Upper lobe of right lung (tissue), 1 donor: ENCODE measurements at regions not wholly inside any gene's neighbourhood (a gene's known extent, or its start where the extent isn't known, plus 50 kb on each side); places are given as distances from the start of the nearest gene placed in this dataset.

Experiments
- ATAC-seq: fragments of 200-7000 bp; cut with Tn5 transposase; one replicate; pipeline ENCODE4 v1.9.1; 2020; ENCODE audit warnings: mild to moderate bottlenecking, moderate library complexity
- DNase-seq: peaks from one replicate; pipeline ENCODE4 v3.0.0-alpha.2; 2020
- H3K27ac ChIP-seq: fragments of 200-600 bp; one replicate; pipeline ENCODE4 v1.8.0; 2022
- H3K27me3 ChIP-seq: fragments of 200-600 bp; one replicate; pipeline ENCODE4 v1.8.0; 2022; ENCODE audit warnings: mild to moderate bottlenecking
- H3K36me3 ChIP-seq: fragments of 200-600 bp; one replicate; pipeline ENCODE4 v1.8.0; 2022
- H3K4me1 ChIP-seq: fragments of 200-600 bp; one replicate; pipeline ENCODE4 v1.8.0; 2022
- H3K4me3 ChIP-seq: fragments of 200-600 bp; one replicate; pipeline ENCODE4 v1.8.0; 2022; ENCODE audit warnings: mild to moderate bottlenecking
- H3K9me3 ChIP-seq: fragments of 200-600 bp; one replicate; pipeline ENCODE4 v1.8.0; 2022
- intact Hi-C: fragments of 100-400 bp; cut with DNase I; formaldehyde crosslinking; loops from one replicate; pipeline ENCODE4 v1.11.0; 2022
- TF ChIP-seq, protein P1 (sequence below): fragments of 200-600 bp; IDR thresholded peaks from one replicate; pipeline ENCODE4 v1.8.0; 2022; ENCODE audit warnings: antibody characterized with exemption
- donor health status: DM: no; HTN: yes; CAD: no; lungs with severe emphysema.

DNA sequence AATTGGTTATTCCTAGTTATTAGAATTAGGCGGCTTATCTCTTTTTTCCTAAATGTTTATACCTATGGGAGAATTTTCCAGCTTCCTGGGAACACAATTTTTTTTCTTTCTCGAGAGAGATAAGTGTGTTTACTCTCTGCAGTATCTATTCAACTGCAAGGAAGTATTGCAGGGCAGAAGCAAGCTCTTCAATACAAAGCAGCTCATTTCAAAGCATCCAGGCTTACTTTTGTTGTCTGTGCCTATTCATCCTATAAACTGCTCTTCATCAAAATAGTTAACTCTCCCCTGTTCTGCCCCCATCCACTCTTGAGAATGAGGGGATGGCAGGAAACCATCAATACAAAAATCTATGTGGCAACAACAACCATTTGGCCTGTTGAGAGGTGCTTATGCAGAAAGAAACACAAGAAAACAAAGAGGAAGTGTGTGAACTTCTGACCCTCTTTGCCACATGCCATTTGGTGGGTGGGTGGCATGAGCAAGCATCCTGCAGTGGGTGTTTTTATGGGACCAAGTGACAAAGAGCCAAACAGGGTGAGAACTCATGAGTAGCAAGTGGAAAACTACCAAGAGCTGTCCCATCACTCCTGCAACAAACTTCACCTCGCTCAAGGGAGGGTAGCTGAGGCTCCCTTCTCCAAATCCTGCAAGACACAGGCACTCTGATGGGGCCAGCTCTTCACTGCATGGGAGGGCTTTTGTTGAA is 50.6 kb upstream of the MRPS6 start:
- no peaks in the 10 kb centered on the region for H3K36me3 ChIP-seq
- H3K27ac ChIP-seq: no peak overlapping the region
- no peak overlapping the region for H3K4me3 ChIP-seq
- DNase-seq (no peak), ATAC-seq (peak; percentile 82)
- intact Hi-C loops: no loop called here
- peaks cover 4% of the 10 kb centered on the region for H3K9me3 ChIP-seq
- H3K27me3 ChIP-seq: no peaks in the 10 kb centered on the region
- TF ChIP-seq, protein P1, sequence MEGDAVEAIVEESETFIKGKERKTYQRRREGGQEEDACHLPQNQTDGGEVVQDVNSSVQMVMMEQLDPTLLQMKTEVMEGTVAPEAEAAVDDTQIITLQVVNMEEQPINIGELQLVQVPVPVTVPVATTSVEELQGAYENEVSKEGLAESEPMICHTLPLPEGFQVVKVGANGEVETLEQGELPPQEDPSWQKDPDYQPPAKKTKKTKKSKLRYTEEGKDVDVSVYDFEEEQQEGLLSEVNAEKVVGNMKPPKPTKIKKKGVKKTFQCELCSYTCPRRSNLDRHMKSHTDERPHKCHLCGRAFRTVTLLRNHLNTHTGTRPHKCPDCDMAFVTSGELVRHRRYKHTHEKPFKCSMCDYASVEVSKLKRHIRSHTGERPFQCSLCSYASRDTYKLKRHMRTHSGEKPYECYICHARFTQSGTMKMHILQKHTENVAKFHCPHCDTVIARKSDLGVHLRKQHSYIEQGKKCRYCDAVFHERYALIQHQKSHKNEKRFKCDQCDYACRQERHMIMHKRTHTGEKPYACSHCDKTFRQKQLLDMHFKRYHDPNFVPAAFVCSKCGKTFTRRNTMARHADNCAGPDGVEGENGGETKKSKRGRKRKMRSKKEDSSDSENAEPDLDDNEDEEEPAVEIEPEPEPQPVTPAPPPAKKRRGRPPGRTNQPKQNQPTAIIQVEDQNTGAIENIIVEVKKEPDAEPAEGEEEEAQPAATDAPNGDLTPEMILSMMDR: no peak
- peaks cover 22% of the 10 kb centered on the region for H3K4me1 ChIP-seq

GRCh38 chr21:34021726-34022125 is 51.7 kb upstream of the MRPS6 start:
- Histone ChIP-seq H3K27ac (no peak overlapping the region), H3K27me3 (no peaks in the 10 kb centered on the region), H3K9me3 (peaks cover 4% of the 10 kb centered on the region), H3K36me3 (no peaks in the 10 kb centered on the region), H3K4me1 (peaks cover 22% of the 10 kb centered on the region), H3K4me3 (no peak overlapping the region)
- intact Hi-C loops: no loop called here
- no peak for DNase-seq
- TF ChIP-seq, protein P1: no peak
- ATAC-seq: no peak

DNA sequence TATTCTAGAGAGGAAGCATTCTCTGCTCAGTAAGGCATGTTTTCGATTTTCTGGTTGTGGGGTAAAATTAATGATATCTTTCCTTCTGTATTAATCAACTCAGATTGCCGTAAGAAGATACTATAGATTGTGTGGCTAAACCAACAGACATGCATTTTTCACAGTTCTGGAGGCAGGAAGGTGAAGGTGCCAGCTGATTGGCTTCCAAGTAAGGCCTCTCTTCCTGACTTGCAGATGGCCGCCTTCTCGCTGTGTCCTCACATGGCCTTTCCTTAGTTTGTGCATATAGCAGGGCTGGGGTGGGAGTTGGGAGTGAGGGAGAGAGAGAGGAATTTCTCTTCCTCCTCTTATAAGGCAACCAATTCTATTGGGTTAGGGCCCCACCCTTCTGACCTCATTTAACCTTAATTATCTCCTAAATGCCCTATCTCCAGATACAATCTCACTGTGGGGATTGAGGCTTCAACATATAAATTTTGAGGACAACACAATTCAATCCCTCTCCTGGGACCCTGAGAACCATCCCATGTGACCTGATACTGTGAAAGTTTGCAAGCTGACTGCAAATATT is 52.3 kb upstream of the MRPS6 start:
- intact Hi-C loops: no loop called here
- no peak for DNase-seq
- TF ChIP-seq, protein P1: no peak
- peaks cover 22% of the 10 kb centered on the region for H3K4me1 ChIP-seq
- H3K27ac ChIP-seq: no peak overlapping the region
- no peak for ATAC-seq
- no peak overlapping the region for H3K4me3 ChIP-seq
- no peaks in the 10 kb centered on the region for H3K27me3 ChIP-seq
- no peaks in the 10 kb centered on the region for H3K36me3 ChIP-seq
- H3K9me3 ChIP-seq: peaks cover 4% of the 10 kb centered on the region

DNA sequence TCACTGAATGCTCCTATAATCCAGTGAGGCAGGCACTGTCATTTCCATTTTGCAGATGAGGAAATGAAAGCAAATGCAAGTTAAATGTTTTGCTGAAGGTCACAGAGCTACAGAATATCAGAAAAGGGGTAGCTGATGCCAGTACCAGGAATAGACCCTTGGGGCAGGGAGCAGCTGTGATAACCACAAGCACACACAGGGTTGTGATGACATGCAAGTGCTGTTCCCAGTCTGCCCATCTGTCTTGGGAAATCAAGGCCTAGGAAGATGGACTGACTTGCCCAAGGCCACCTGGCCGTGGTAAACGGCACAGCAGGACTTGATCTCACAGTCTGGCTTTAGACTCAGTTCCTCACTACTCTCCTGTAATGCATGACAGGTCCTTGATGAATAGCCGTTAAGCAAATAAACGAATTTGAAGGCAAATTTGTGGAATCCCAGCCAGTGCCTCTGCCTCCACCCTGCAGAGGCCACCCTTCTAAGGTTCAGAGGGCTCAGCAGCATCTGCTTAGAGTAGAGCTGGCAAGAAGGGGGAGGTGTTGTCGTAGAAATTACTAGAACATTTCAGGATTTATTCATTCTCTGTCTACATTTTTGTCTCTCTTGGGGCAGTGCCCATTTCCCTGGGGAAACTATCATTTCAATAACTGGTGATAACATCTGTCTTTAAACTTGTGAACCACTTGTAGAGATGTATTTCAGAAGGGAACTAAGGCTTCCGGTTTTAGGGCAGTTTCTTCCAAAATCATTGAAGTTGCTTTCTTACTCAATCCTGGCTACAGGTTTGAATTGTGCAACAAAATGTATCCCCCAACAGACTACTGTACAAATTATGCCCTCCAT is 53.2 kb upstream of the MRPS6 start:
- TF ChIP-seq, protein P1: no peak
- Histone ChIP-seq H3K36me3 (no peaks in the 10 kb centered on the region), H3K27ac (no peak overlapping the region), H3K4me3 (no peak overlapping the region), H3K9me3 (peaks cover 4% of the 10 kb centered on the region), H3K4me1 (peaks cover 22% of the 10 kb centered on the region), H3K27me3 (no peaks in the 10 kb centered on the region)
- intact Hi-C loops: no loop called here
- DNase-seq (no peak), ATAC-seq (peak; percentile 51)

GRCh38 chr21:34019402-34019801 is 54.0 kb upstream of the MRPS6 start:
- Histone ChIP-seq H3K36me3 (no peaks in the 10 kb centered on the region), H3K27me3 (no peaks in the 10 kb centered on the region), H3K27ac (no peak overlapping the region), H3K9me3 (peaks cover 4% of the 10 kb centered on the region), H3K4me1 (peaks cover 22% of the 10 kb centered on the region), H3K4me3 (no peak overlapping the region)
- intact Hi-C loops: no loop called here
- no peak for ATAC-seq
- no peak for DNase-seq
- TF ChIP-seq, protein P1: no peak
